Endodermal cell (in vitro differentiated cells): ENCODE measurements at regions not wholly inside any gene's neighbourhood (a gene's known extent, or its start where the extent isn't known, plus 50 kb on each side); places are given as distances from the start of the nearest gene placed in this dataset.

Experiments
- DNase-seq: peaks from one replicate; pipeline ENCODE4 v3.0.0-alpha.2; 2017
- H3K27ac ChIP-seq: 2 replicates; pipeline ENCODE4 v1.5.1; 2013; ENCODE audit warnings: mild to moderate bottlenecking, low read depth, low read length, moderate library complexity
- H3K27me3 ChIP-seq: 2 replicates; pipeline ENCODE4 v1.6.1; 2013; ENCODE audit warnings: mild to moderate bottlenecking, low read length, moderate library complexity; ENCODE audit not compliant: insufficient read depth, control insufficient read depth, poor library complexity, severe bottlenecking
- H3K36me3 ChIP-seq: 2 replicates; pipeline ENCODE4 v1.7.0; 2013; ENCODE audit warnings: mild to moderate bottlenecking, low read length, moderate library complexity; ENCODE audit not compliant: control insufficient read depth, insufficient read depth
- H3K4me1 ChIP-seq: one replicate; pipeline ENCODE4 v1.7.0; 2013; ENCODE audit warnings: low read length; ENCODE audit not compliant: control insufficient read depth, insufficient read depth
- H3K4me3 ChIP-seq: 2 replicates; pipeline ENCODE4 v1.5.1; 2013; ENCODE audit warnings: mild to moderate bottlenecking, low read length, moderate library complexity
- H3K9ac ChIP-seq: 2 replicates; pipeline ENCODE4 v1.6.1; 2013; ENCODE audit warnings: mild to moderate bottlenecking, low read length, moderate library complexity; ENCODE audit not compliant: poor library complexity, severe bottlenecking; ENCODE audit errors: extremely low read depth
- H3K9me3 ChIP-seq: 2 replicates; pipeline ENCODE4 v1.6.1; 2013; ENCODE audit warnings: mild to moderate bottlenecking, low read length, moderate library complexity; ENCODE audit not compliant: control insufficient read depth
- H3K27ac Mint-ChIP-seq: 2 replicates; pipeline ENCODE4 v1.8.0; 2020; ENCODE audit warnings: mixed read lengths
- H3K27me3 Mint-ChIP-seq: 2 replicates; pipeline ENCODE4 v1.8.0; 2021; ENCODE audit warnings: mild to moderate bottlenecking, mixed read lengths; ENCODE audit not compliant: insufficient read depth
- H3K36me3 Mint-ChIP-seq: 2 replicates; pipeline ENCODE4 v1.8.0; 2020; ENCODE audit warnings: low read depth, mixed read lengths
- H3K4me1 Mint-ChIP-seq: 2 replicates; pipeline ENCODE4 v1.8.0; 2020; ENCODE audit warnings: mixed read lengths
- H3K4me3 Mint-ChIP-seq: 2 replicates; pipeline ENCODE4 v1.8.0; 2020; ENCODE audit warnings: mild to moderate bottlenecking, moderate library complexity, mixed read lengths
- H3K9me3 Mint-ChIP-seq: 2 replicates; pipeline ENCODE4 v1.8.0; 2020; ENCODE audit warnings: mild to moderate bottlenecking, mixed read lengths
- WGBS, 2 experiments: methylation state at CpG; one replicate each; pipeline versions ENCODE4 v1.1.5 to v1.1.7; 2013; ENCODE audit warnings: missing lambda C conversion rate in 2 of 2, mixed read lengths in 1 of 2; ENCODE audit not compliant: insufficient coverage in 1 of 2, insufficient read length in 1 of 2; 5-methylcytosine and 5-hydroxymethylcytosine counted together
- TF ChIP-seq, protein P1 (sequence below): fragments of 200-600 bp; sonication (generic); conservative IDR thresholded peaks from 2 replicates; pipeline ENCODE4 v1.5.0; 2021; ENCODE audit warnings: antibody characterized with exemption, mild to moderate bottlenecking

DNA sequence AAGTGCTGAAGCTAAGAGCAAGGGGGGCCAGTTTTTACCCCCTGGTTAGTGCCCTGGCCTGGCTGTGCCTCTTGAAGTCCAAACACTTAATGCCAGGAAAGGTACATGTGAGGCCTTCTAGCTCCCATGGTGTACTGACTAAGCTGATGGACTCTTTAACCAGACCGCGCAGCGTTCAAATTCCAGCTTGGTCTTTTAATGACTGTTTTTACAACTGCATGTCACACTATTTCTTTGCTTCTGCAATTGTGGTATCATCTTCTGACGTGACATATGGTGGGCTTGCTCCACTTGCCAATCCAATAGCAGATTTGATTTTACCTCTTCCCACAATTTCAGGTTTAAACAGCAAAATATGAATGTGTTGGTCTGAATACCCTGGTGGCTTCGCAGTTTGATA is 197.3 kb downstream of the HUNK start:
- no peaks in the 10 kb centered on the region for H3K36me3 ChIP-seq
- H3K36me3 Mint-ChIP-seq: no peaks in the 10 kb centered on the region
- H3K27me3 Mint-ChIP-seq: no peaks in the 10 kb centered on the region
- H3K4me3 Mint-ChIP-seq: no peak overlapping the region
- no peaks in the 10 kb centered on the region for H3K27me3 ChIP-seq
- peak; percentile 21 for DNase-seq
- H3K9me3 ChIP-seq: no peaks in the 10 kb centered on the region
- no peak overlapping the region for H3K9ac ChIP-seq
- WGBS, 2 experiments: 69 to 76% methylated on average over 4 to 5 of the region's 5 CpGs
- no peak overlapping the region for H3K4me3 ChIP-seq
- H3K4me1 Mint-ChIP-seq: no peaks in the 10 kb centered on the region
- no peaks in the 10 kb centered on the region for H3K4me1 ChIP-seq
- TF ChIP-seq, protein P1, sequence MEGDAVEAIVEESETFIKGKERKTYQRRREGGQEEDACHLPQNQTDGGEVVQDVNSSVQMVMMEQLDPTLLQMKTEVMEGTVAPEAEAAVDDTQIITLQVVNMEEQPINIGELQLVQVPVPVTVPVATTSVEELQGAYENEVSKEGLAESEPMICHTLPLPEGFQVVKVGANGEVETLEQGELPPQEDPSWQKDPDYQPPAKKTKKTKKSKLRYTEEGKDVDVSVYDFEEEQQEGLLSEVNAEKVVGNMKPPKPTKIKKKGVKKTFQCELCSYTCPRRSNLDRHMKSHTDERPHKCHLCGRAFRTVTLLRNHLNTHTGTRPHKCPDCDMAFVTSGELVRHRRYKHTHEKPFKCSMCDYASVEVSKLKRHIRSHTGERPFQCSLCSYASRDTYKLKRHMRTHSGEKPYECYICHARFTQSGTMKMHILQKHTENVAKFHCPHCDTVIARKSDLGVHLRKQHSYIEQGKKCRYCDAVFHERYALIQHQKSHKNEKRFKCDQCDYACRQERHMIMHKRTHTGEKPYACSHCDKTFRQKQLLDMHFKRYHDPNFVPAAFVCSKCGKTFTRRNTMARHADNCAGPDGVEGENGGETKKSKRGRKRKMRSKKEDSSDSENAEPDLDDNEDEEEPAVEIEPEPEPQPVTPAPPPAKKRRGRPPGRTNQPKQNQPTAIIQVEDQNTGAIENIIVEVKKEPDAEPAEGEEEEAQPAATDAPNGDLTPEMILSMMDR: no peak
- H3K9me3 Mint-ChIP-seq: no peaks in the 10 kb centered on the region
- H3K27ac ChIP-seq: no peak overlapping the region
- no peak overlapping the region for H3K27ac Mint-ChIP-seq

DNA sequence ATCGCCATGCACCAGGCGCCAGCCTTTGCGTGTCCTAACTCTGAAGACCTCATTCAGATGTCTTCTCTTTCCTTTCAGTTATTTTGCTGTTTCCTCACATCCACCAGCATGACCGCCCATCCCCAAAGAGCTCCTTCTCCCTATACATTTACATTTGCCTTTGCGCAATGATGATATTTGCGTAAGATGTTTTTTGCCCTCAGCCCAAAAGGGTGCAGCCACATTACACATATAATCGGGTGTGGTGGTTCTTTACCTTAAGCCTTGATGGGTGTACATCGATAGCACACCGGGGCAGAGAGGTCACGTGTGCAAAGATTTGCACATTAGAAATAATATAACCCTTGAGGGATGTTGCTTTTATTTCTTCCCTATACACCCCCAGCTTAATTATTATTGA is 192.8 kb downstream of the HUNK start:
- Mint-ChIP-seq H3K9me3 (no peaks in the 10 kb centered on the region), H3K4me1 (no peaks in the 10 kb centered on the region), H3K27ac (no peak overlapping the region), H3K4me3 (no peak overlapping the region), H3K36me3 (no peaks in the 10 kb centered on the region), H3K27me3 (no peaks in the 10 kb centered on the region)
- H3K9ac ChIP-seq: no peak overlapping the region
- H3K27ac ChIP-seq: no peak overlapping the region
- H3K9me3 ChIP-seq: no peaks in the 10 kb centered on the region
- H3K4me3 ChIP-seq: no peak overlapping the region
- H3K27me3 ChIP-seq: no peaks in the 10 kb centered on the region
- H3K36me3 ChIP-seq: no peaks in the 10 kb centered on the region
- WGBS, 2 experiments: 90 to 100% methylated on average over 5 to 10 of the region's 10 CpGs
- TF ChIP-seq, protein P1: no peak
- H3K4me1 ChIP-seq: no peaks in the 10 kb centered on the region
- DNase-seq: peak; percentile 17

DNA sequence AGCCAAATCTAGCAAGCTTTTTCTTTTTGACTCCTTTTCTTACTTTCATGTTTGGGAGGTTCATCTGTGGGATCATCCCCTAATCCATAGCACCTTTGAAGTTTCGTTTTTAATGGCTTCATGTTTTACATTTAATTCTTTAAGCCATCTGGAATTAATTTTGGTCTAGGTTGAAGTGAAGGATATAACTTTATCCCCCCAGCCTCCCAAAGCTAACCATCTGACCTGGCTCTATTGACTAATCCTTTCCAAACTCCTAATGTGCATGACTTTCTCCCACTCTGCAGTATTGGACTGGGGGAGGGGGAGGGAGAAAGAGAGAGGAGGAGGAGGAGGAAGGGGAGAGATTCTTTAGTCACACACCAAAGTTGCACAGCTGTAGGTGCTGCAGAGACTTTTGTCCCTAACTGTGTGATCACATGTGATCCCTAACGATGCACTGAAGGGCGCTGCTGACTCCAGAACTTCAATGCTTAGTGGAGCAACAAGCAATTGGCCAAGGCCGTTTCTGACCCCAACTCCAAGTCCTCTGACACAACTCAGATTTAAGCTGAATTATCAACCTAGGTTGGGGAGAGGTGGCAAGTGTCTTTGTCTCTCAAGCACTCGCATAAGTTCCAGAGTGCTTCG is 191.6 kb downstream of the HUNK start:
- H3K9me3 Mint-ChIP-seq: no peaks in the 10 kb centered on the region
- Histone ChIP-seq H3K27ac (no peak overlapping the region), H3K4me1 (no peaks in the 10 kb centered on the region), H3K9me3 (no peaks in the 10 kb centered on the region), H3K27me3 (no peaks in the 10 kb centered on the region), H3K9ac (no peak overlapping the region), H3K4me3 (no peak overlapping the region), H3K36me3 (no peaks in the 10 kb centered on the region)
- 84 to 85% methylated on average over 5 to 6 of the region's 6 CpGs for WGBS, 2 experiments
- H3K27ac Mint-ChIP-seq: no peak overlapping the region
- no peaks in the 10 kb centered on the region for H3K36me3 Mint-ChIP-seq
- DNase-seq: no peak
- TF ChIP-seq, protein P1: no peak
- H3K4me3 Mint-ChIP-seq: no peak overlapping the region
- H3K4me1 Mint-ChIP-seq: no peaks in the 10 kb centered on the region
- no peaks in the 10 kb centered on the region for H3K27me3 Mint-ChIP-seq
